Stimulated activated CD4-positive, alpha-beta T cell treated with anti-CD3 and anti-CD28 coated beads, Interleukin-1b, Interleukin-23, amount 100 ng/mL, for 24 hours (primary cell): ENCODE measurements at regions not wholly inside any gene's neighbourhood (a gene's known extent, or its start where the extent isn't known, plus 50 kb on each side); places are given as distances from the start of the nearest gene placed in this dataset.
A peak's percentile ranks its signal among the peaks of the same experiment; 100 is the strongest.
"Not testable (repeated sequence)": the region's sequence is repeated elsewhere in the genome, so short reads cannot be mapped to it uniquely, and the experiment has no call there.

Experiments used
- DNase-seq, 4 experiments: peaks; one replicate each; pipeline ENCODE4 v3.0.0-alpha.2; 2020; ENCODE audit warnings: low read depth in 4 of 4, low spot score in 1 of 4

GRCh38 chr15:23846218-23846617 is 159.1 kb upstream of the NDN start:
- DNase-seq = no peak

DNA sequence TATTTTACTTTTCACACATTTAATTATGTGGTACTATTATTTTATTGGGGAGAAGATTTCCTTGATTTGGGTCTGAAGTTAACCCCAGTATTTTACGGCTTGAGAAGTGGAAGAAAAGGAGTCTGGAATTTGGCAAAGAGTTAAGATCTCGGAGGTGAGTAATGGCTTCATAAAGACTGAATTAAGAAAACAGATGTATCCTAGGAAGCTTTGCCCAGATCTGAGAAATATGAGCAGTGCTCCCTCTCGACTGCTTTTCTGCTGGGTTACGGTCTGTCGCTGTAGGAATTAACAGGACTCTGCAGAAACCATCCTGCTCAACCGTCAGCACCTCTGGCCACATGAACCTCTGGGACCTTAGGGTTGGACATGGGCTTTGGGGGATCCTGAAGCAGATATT is 163.6 kb upstream of the NDN start:
- no peak for DNase-seq

GRCh38 chr15:23851921-23852320 is 164.8 kb upstream of the NDN start:
- DNase-seq = no peak

- DNase-seq = no peak
These were observed 166.2 kb upstream of the NDN start for GRCh38 chr15:23853286-23853685.

DNA sequence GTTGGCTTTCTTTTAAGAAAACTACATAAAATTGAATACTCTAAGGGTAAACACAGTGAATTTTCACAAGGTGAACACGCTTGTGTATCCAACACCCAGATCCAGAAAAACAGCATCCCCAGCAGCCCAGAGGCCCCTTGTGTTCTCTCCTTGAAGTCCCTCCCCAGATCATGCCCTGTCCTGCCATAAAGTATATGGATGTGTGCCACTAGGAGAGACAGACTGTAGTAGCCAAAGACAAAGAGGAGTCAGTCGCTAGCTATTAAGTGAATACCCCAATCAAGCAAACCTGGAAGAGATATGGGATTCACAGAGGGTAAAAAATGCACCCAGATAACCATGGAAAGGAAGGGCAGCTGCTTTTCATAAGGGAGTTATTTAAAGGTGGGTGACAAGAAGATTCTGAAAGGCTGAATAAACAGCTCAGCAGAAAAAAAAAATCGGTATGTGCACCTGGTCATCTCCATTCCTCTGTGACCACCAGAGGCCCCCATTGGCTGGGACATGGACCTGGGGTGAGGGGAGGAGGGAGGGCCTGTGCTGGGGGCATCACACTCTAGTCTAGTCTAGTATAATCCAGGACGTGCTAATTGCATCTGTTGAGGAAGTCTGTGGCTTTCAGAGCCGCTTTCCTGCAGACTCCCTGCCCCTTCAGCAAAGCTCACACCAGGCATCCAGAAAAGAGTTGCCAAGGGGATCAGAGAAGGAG is 167.3 kb upstream of the NDN start:
- no peak for DNase-seq

GRCh38 chr15:23854912-23855659 is 168.0 kb upstream of the NDN start:
- no peak for DNase-seq

DNA sequence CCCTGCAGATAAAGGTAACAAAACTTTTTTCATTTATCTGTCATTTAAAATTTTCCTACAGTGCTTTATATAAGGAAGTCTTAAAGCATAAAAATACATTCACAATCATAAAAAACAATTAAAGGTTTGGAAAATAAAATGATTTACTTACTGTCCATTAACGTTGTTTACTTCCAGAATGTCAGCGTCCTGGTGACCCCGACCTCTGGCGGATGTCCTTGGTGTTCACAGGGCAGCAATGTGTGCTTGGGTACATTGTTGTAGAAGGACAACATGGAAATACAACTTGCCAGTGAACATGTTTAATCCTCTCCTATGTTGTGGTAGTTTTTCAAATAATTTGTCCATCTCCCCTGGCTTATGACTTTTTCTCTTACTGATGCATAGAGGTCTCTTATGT is 168.8 kb upstream of the NDN start:
- no peak for DNase-seq

DNA sequence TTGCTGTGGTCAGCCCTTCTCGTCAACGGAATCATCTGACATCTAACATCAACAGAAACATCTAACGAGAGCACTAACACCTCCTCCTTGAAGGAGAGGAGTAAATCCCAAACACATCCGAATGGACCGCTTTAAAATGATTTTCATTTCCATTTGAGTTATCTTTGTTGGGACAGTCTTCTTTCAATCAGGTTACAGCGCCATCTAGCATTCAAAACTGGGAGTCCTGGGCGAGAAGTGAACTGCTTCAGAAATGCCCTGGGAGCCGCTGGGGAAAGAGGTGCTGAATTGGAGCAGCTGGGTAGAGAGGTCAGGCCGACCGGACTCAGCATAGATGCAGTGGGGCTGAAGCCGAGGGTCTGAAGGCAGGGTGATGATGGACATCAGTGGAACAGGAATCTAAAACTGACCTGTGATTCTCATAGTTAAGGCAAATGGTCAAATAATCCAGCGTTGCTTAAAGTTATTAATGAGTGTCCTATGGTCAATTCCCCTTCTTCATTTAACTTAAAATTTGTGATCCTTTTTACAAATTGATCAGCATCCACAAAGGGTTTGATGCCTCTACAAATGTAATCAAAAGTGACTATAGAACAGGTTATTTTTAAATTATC is 170.0 kb upstream of the NDN start:
- no peak for DNase-seq

DNA sequence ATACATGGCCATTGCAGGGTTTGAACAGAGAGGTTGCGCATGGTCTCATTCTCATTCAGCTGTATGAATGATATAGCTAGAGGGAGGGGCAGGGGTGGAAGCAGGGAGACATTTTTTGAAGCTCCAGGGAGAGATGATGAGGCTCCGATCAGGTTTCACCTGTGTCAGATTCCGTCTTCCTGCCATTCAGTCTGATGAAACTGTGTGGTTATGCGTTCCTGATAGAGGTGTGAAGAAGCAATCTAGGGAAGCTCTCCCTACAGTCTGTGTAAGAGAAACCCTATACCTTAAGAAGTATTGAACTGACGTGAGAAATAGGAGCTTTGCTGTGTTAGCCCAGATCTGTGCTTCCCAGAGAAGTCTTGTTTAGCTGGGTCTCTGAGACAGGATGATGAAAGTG is 171.9 kb upstream of the NDN start:
- DNase-seq = no peak

DNA sequence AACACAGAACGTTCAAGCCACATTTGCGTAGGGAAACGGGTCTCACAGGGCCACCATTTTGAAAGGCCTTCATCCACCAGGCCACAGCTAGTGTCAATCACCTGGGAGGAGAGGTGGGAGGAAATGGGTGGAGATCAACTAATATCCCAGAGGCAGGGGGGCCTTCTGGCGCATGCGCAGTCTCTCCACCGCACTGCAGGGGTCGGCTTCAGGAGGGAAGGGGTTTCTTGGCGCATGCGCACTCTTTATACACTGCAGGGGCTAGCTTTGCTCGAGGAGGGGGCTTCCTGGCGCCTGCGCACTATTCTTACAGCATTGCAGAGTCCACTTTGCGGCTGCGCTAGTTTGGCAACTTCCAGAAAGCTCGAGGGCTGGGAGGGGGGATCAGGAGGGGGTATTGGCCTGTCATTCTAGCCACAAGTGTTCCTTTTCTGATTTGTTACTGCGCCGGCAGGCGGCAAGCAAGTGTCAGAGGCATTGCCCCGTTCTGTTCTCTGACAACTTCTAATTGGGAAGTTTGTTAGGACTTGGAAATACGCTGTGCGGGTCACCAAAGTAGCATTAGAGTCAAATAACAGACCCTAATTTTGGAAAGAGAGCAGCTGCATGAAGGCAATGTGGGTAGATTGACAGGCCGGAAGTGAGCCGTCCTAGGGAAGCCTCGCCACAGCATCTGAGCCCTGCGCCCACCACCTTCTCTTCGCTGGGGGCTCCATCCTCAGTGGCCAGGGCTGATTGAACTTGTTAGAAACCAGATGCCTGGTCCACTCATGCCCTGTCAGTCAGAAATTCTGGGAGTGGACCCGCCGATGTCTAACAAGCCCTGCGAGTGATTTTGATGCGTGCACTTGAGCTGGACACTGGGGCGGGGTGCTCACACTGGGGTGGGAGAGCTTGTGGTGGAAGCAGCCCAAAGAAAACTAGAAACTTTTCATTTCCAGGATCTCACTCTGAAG is 173.5 kb upstream of the NDN start:
- no peak for DNase-seq

DNA sequence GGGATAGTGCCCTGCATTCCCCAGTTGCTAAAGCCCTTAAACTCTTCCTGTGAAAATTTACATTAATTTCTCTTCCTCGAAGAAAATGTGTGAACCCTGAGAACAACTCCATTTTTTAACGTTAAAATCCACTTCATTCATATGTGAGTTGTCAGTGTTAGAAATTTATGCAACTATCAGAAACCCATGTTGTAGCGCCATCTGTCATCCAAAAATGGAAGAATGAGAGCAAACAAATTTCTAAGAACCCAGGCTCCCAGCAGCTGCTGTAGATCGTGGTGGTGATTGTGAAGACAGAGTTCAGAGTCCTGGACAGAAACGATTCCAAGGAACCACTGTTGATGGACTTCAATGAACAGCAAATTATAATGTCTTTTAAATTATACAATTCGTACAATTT is 179.7 kb upstream of the NDN start:
- no peak for DNase-seq

- no peak for DNase-seq
These were observed 182.3 kb upstream of the NDN start for GRCh38 chr15:23869396-23869795.

DNA sequence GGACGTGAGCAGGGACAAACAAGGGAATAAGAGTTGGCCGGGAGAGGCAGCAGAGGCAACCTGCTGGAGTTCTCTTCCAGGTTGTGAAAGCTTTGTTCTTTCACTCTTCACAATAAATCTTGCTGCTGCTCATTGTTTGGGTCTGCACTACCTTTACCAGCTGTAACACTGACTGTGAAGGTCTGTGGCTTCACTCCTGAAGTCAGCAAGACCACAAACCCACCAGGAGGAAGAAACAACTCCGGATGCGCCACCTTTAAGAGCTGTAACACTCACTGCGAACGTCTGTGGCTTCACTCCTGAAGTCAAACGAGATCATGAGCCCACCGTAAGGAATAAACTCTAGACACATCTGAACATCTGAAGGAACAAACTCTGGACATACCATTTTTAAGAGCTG is 186.5 kb upstream of the NDN start:
- DNase-seq = not testable (repeated sequence)

DNA sequence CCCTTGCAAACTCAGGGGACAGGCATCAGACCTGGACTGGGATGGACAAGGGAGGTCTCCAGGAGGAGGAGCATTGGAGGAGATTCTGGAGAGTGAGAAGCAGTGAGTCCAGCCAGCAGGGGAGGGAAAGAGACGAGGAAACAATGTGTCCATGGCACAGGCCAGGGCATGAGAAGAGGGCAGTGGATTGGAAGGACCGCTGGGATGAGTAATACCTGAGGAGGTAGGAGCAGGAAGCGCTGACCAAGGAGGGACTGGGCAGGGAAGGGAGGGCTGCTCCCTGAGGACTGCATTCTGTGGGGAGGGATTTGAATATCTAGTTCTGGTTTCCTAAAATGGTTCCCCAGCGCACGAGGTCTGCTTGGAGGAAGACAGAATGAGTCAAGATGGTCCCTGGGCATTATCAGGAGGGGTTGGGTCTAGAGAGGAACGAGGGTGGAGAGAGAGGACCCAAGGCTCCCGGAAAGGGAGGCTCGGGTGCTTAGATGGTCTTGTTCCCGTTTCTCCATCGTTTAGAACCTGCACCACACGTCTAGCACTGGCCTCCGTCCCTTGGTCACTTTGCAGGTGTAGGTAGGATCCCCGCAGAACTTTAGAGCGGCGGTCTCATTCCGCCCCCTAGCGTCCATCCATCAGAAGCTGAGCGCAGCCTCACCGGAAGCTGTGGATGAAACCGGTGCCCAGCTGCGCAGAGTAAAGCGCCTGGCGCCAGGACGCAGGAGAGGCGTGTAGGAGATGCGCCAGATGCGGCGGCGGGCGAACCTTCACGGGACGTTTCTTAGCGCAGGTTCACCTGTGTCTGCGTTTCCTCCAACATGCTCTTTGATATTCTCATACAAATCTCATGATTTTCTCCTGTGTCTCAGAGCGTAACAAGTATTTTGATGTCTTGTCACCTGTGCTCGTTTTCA is 190.7 kb upstream of the NDN start:
- DNase-seq = peak in 2 of 4 experiments; percentile 6 to 15

- DNase-seq = no peak
These were observed 194.2 kb upstream of the NDN start for GRCh38 chr15:23881291-23881690.

DNA sequence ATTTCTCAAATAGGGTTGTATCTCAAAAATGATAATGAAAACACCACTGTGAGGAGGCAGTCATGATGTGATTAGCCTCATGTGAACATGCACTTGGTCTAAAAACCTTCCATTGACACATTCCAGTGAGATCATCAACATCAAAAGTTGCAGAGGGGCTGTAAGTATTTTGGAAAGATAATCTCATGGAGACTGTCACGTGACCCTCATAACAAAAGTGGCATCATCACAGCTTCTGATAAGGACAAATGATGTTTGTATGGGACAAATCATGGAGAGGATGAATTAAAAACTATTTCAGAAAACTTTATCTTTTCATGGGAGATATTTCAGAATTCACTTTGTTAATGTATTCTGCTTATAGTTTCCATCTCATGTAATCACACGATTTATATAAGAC is 203.1 kb upstream of the NDN start:
- no peak for DNase-seq

DNA sequence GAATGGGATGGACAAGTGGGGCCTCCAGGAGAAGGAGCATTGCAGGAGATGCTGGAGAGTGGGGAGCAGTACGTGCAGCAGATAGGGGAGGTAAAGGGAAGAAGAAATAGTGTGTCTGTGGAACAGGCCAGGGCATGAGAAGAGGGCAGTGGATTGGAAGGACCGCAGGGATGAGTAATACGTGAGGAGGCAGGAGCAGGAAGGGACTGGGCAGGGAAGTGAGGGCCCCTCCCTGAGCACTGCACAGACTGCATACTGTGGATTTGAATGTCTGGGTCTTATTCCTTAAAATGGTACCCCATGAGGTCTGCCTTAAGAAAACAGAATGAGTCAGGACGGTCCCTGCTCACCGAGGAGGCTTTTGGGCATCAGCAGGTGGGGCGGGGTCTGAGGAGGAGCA is 210.0 kb upstream of the NDN start:
- DNase-seq = no peak

- no peak for DNase-seq
These were observed 210.4 kb upstream of the NDN start for GRCh38 chr15:23897531-23897930.

DNA sequence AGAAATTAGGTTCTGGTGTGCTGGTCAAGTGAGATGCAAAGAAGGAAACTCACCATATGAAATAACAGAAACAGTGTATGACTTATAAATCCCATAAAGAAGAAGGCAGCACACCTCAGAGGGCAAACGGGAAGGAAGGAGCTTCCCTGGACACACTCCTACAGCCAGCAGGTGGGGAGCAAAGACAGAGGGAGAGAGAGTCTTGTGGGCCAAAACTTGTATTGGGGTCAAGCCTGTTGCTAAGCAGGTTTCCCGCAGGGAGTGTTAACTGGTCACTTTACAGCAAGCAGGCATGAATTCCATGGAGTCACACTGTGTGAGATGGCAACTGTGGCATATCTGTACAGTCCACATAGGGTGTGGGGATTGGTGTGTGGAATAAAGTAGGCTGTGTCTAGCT is 222.9 kb upstream of the NDN start:
- DNase-seq = no peak

- no peak for DNase-seq
These were observed 225.1 kb upstream of the NDN start for GRCh38 chr15:23912191-23912590.
